IPS-18c (cell line): ENCODE measurements at regions not wholly inside any gene's neighbourhood (a gene's known extent, or its start where the extent isn't known, plus 50 kb on each side); places are given as distances from the start of the nearest gene placed in this dataset.

Experiments
- H3K4me3 ChIP-seq: 2 replicates; pipeline ENCODE4 v1.7.0; 2013; ENCODE audit warnings: low read depth, mild to moderate bottlenecking, low read length, moderate library complexity; ENCODE audit not compliant: insufficient read depth
- H3K9me3 ChIP-seq: one replicate; pipeline ENCODE4 v1.6.1; 2013; ENCODE audit warnings: mild to moderate bottlenecking, low read length, moderate library complexity; ENCODE audit not compliant: control insufficient read depth, insufficient read depth

GRCh38 chr2:41992056-41992642 lies 55.7 kb upstream of the PKDCC start:
- Histone ChIP-seq H3K9me3 (peaks cover 7% of the 10 kb centered on the region), H3K4me3 (no peak overlapping the region)

- Histone ChIP-seq H3K4me3 (no peak overlapping the region), H3K9me3 (peaks cover 7% of the 10 kb centered on the region)
These were observed 55.0 kb upstream of the PKDCC start for GRCh38 chr2:41992671-41993434.

DNA sequence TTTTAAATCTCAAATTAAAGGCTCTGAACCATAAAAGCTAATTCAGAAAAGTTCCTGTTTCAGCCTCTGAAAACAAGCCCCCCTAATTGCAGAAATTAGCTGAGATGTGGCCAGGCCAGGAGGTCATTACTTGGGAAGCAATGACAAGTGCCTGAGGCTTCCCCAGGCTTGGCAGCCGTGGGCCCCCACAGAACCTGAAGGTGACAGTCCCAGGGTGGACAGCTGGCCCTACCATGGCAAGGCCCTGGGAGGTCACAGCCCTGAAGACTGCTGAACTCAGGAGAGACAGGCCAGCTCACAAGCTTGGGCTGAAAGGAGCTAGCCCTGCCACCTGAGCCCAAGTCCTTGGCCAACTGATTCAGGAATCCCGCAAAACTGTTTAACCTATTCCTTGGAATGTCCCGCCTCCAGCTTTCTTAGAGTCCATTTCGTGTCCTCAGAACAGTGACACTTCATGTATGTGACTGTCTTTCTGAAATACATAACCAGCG lies 54.3 kb upstream of the PKDCC start:
- H3K9me3 ChIP-seq: peaks cover 7% of the 10 kb centered on the region
- H3K4me3 ChIP-seq: no peak overlapping the region

- Histone ChIP-seq H3K4me3 (no peak overlapping the region), H3K9me3 (peaks cover 7% of the 10 kb centered on the region)
These were observed 53.6 kb upstream of the PKDCC start for GRCh38 chr2:41994233-41994637.

DNA sequence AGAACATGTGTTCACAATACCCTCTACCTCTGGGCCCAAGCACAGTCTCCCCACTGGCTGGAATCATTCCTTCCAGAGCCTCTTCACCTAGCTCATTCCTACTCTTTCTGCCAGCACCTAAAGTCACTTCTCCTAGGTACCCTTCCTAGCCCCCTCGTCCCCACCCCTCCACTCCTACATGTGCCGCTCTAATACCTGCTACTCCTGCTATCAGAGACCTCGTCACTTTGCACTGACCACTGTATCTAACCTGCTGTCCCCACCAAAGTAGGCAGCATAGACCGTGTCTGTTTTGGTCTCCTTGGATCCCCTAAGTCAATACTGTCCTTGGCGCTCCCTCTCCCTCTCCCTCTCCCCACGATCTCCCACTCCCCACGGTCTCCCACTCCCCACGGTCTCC lies 53.2 kb upstream of the PKDCC start:
- H3K9me3 ChIP-seq: peaks cover 7% of the 10 kb centered on the region
- no peak overlapping the region for H3K4me3 ChIP-seq

DNA sequence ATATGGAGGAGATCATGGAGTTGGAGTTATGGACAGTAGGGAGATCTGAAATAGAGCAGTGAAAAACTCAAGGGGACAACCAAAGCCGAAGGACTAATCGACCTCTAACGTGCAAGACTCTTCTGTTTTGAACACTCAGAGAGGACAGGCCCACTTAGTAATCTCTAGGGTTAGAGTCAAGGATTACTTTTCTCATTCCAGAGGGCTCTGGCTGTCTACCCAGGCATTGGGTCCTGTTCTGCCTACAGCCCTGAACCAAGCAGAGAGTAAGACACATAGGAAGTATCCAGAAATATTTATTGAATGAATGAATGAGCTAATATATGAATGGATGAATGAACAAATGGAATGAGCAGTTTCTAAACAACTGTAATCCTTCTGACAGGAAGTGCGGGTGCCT lies 50.3 kb upstream of the PKDCC start:
- Histone ChIP-seq H3K4me3 (no peak overlapping the region), H3K9me3 (peaks cover 7% of the 10 kb centered on the region)
